H1 (cell line): ENCODE measurements at regions not wholly inside any gene's neighbourhood (a gene's known extent, or its start where the extent isn't known, plus 50 kb on each side); places are given as distances from the start of the nearest gene placed in this dataset.

Experiments used
- CTCF ChIA-PET: fragments of 300-600 bp; sonication (Branson Sonifier 250); formaldehyde crosslinking; loops from one replicate; lab custom pipeline; 2021; ENCODE audit not compliant: partially characterized antibody; lab: Charles Lee
- POLR2A ChIA-PET: fragments of 300-600 bp; sonication (Branson Sonifier 250); formaldehyde crosslinking; loops from one replicate; lab custom pipeline; 2021; ENCODE audit warnings: inconsistent platforms; ENCODE audit not compliant: partially characterized antibody; lab: Charles Lee
- DNase-seq, 2 experiments: peaks; one replicate each; pipeline versions ENCODE4 v3.0.0 to v3.0.0-alpha.2; 2010 to 2022; ENCODE audit warnings: low spot score in 2 of 2, low read depth in 1 of 2, mixed read lengths in 1 of 2
- FAIRE-seq: peaks from 2 replicates; lab custom pipeline; 2011; peaks lifted over from hg19 to GRCh38; lab: Jason Lieb, UNC
- H2AFZ ChIP-seq: 2 replicates; pipeline ENCODE4 v1.8.1; 2012; ENCODE audit warnings: low read length, inconsistent platforms
- H2AK5ac ChIP-seq: 2 replicates; pipeline ENCODE4 v1.6.1; 2013; ENCODE audit warnings: low read depth, low read length
- H2BK120ac ChIP-seq: replicated peaks from 2 replicates; pipeline ENCODE3; 2013; ENCODE audit warnings: low read depth, low read length, inconsistent platforms
- H2BK12ac ChIP-seq: 2 replicates; pipeline ENCODE4 v1.6.1; 2013; ENCODE audit warnings: low read depth, low read length
- H2BK15ac ChIP-seq: 2 replicates; pipeline ENCODE4 v1.6.1; 2013; ENCODE audit warnings: low read length
- H2BK20ac ChIP-seq: 2 replicates; pipeline ENCODE4 v1.6.1; 2013; ENCODE audit warnings: low read length
- H2BK5ac ChIP-seq: 2 replicates; pipeline ENCODE4 v1.6.1; 2013; ENCODE audit warnings: low read depth, low read length
- H3K14ac ChIP-seq: 2 replicates; pipeline ENCODE4 v1.6.1; 2013; ENCODE audit warnings: inconsistent platforms; ENCODE audit not compliant: insufficient read length
- H3K18ac ChIP-seq: 2 replicates; pipeline ENCODE4 v1.6.1; 2013; ENCODE audit warnings: low read length; ENCODE audit errors: extremely low read depth
- H3K23ac ChIP-seq: 2 replicates; pipeline ENCODE4 v1.6.1; 2013; ENCODE audit warnings: inconsistent platforms; ENCODE audit not compliant: insufficient read length
- H3K23me2 ChIP-seq: 2 replicates; pipeline ENCODE4 v1.6.1; 2013; ENCODE audit warnings: low read depth, low read length
- H3K27ac ChIP-seq: 2 replicates; pipeline ENCODE4 v1.6.1; 2011; ENCODE audit warnings: low read depth, low read length, inconsistent platforms
- H3K27me3 ChIP-seq, 4 experiments: replicated peaks in 1 of 4; 1 replicate in 1 of 4; 2 replicates in 3 of 4; pipeline versions ENCODE4 v1.6.1 to v1.8.1; 2011 to 2013; ENCODE audit warnings: low read length in 3 of 4, mild to moderate bottlenecking in 3 of 4, inconsistent platforms in 2 of 4, mixed read lengths in 2 of 4, moderate library complexity in 1 of 4; ENCODE audit not compliant: control insufficient read depth in 3 of 4, insufficient read depth in 3 of 4; ENCODE audit errors: extremely low read depth in 1 of 4
- H3K36me3 ChIP-seq, 4 experiments: 2 replicates each; pipeline versions ENCODE4 v1.6.1 to v1.8.1; 2011 to 2013; ENCODE audit warnings: mild to moderate bottlenecking in 4 of 4, low read length in 3 of 4, moderate library complexity in 2 of 4, control low read depth in 1 of 4, inconsistent platforms in 1 of 4; ENCODE audit not compliant: insufficient read depth in 4 of 4, control insufficient read depth in 2 of 4
- H3K4ac ChIP-seq: replicated peaks from 2 replicates; pipeline ENCODE3; 2013; ENCODE audit warnings: low read length, low read depth, mixed read lengths, inconsistent platforms; ENCODE audit not compliant: insufficient read length
- H3K4me1 ChIP-seq, 4 experiments: replicated peaks in 1 of 4; 1 replicate in 1 of 4; 2 replicates in 3 of 4; pipeline versions ENCODE4 v1.6.1 to v1.8.1; 2011 to 2013; ENCODE audit warnings: low read length in 3 of 4, inconsistent platforms in 2 of 4, mixed read lengths in 1 of 4; ENCODE audit not compliant: insufficient read depth in 4 of 4, control insufficient read depth in 3 of 4
- H3K4me2 ChIP-seq, 2 experiments: 2 replicates each; pipeline versions ENCODE4 v1.6.1 to v1.8.1; 2011 to 2013; ENCODE audit warnings: low read depth in 2 of 2, low read length in 2 of 2, control low read depth in 1 of 2, inconsistent platforms in 1 of 2, mild to moderate bottlenecking in 1 of 2; ENCODE audit not compliant: insufficient read depth in 1 of 2
- H3K4me3 ChIP-seq, 4 experiments: fragments of 200-600, 300-600 bp in 1 of 4; sonication (generic), shearing (Covaris generic), sonication (Bioruptor Twin) in 1 of 4; 2 replicates each; pipeline versions ENCODE4 v1.5.1 to v1.8.1; 2011 to 2016; ENCODE audit warnings: low read length in 4 of 4, low read depth in 3 of 4, control low read depth in 2 of 4, inconsistent platforms in 2 of 4, mild to moderate bottlenecking in 2 of 4, mixed read lengths in 1 of 4, moderate library complexity in 1 of 4; ENCODE audit not compliant: insufficient read depth in 2 of 4; ENCODE audit errors: extremely low read depth in 1 of 4
- H3K56ac ChIP-seq: replicated peaks from 2 replicates; pipeline ENCODE3; 2013; ENCODE audit warnings: low read depth, mild to moderate bottlenecking, mixed read lengths, low read length, inconsistent platforms; ENCODE audit not compliant: insufficient read length
- H3K79me1 ChIP-seq: 2 replicates; pipeline ENCODE4 v1.6.1; 2013; ENCODE audit warnings: low read depth, low read length, control low read depth
- H3K79me2 ChIP-seq, 2 experiments: 2 replicates each; pipeline versions ENCODE4 v1.6.1 to v1.8.1; 2012 to 2013; ENCODE audit warnings: low read length in 2 of 2, mild to moderate bottlenecking in 2 of 2, inconsistent platforms in 1 of 2; ENCODE audit not compliant: insufficient read depth in 2 of 2, control insufficient read depth in 1 of 2
- H3K9ac ChIP-seq, 4 experiments: replicated peaks in 1 of 4; 1 replicate in 1 of 4; 2 replicates in 3 of 4; pipeline versions ENCODE4 v1.6.1 to v1.8.1; 2011 to 2013; ENCODE audit warnings: low read depth in 3 of 4, low read length in 3 of 4, control low read depth in 2 of 4, mild to moderate bottlenecking in 2 of 4, moderate library complexity in 2 of 4, inconsistent platforms in 1 of 4; ENCODE audit errors: extremely low read depth in 1 of 4
- H3K9me3 ChIP-seq, 2 experiments: 2 replicates each; pipeline versions ENCODE4 v1.6.1 to v1.8.1; 2012 to 2013; ENCODE audit warnings: mild to moderate bottlenecking in 2 of 2, moderate library complexity in 2 of 2, control low read depth in 1 of 2, inconsistent platforms in 1 of 2, low read depth in 1 of 2, low read length in 1 of 2, mixed read lengths in 1 of 2; ENCODE audit not compliant: insufficient read depth in 2 of 2
- H4K20me1 ChIP-seq, 2 experiments: replicated peaks in 1 of 2; 2 replicates each; pipeline versions ENCODE3 to v1.8.1; 2011 to 2013; ENCODE audit warnings: inconsistent platforms in 2 of 2, low read length in 2 of 2, mild to moderate bottlenecking in 1 of 2; ENCODE audit not compliant: insufficient read depth in 2 of 2, control insufficient read depth in 1 of 2
- H4K5ac ChIP-seq: 2 replicates; pipeline ENCODE4 v1.6.1; 2013; ENCODE audit warnings: low read length, low read depth, mixed read lengths, inconsistent platforms; ENCODE audit not compliant: insufficient read length
- H4K8ac ChIP-seq: 2 replicates; pipeline ENCODE4 v1.8.0; 2013; ENCODE audit warnings: mild to moderate bottlenecking, moderate library complexity, low read length, inconsistent platforms; ENCODE audit not compliant: insufficient read depth; ENCODE audit errors: extremely low read depth
- H4K91ac ChIP-seq: replicated peaks from 2 replicates; pipeline ENCODE3; 2013; ENCODE audit warnings: low read length, mixed read lengths, inconsistent platforms; ENCODE audit not compliant: insufficient read length
- ASH2L ChIP-seq: fragments of 200-600, 300-600 bp; sonication (generic); IDR thresholded peaks from one replicate; pipeline ENCODE4 v1.7.1; 2017; ENCODE audit warnings: low read length
- CBX8 ChIP-seq: fragments of 300-800, 300-1000 bp; sonication (generic); IDR thresholded peaks from 2 replicates; pipeline ENCODE4 v1.7.1; 2016; ENCODE audit warnings: low read depth, low read length, borderline replicate concordance
- CHD1 ChIP-seq: IDR thresholded peaks from 2 replicates; pipeline ENCODE4 v1.6.1; 2012; ENCODE audit warnings: low read depth, low read length, improper control_type of control experiment
- FOSL1 ChIP-seq: IDR thresholded peaks from 2 replicates; pipeline ENCODE4 v1.6.1; 2011; ENCODE audit warnings: mild to moderate bottlenecking, low read depth, low read length, moderate library complexity; ENCODE audit not compliant: insufficient read depth
- GTF2F1 ChIP-seq: IDR thresholded peaks from 2 replicates; pipeline ENCODE4 v1.6.1; 2012; ENCODE audit warnings: low read depth, low read length, improper control_type of control experiment, borderline replicate concordance
- RAD21 ChIP-seq, 2 experiments: IDR thresholded peaks in 1 of 2; conservative IDR thresholded peaks in 1 of 2; 2 replicates each; pipeline ENCODE4 v1.6.1; 2011; ENCODE audit warnings: low read depth in 2 of 2, low read length in 2 of 2, improper control_type of control experiment in 1 of 2, inconsistent platforms in 1 of 2, mild to moderate bottlenecking in 1 of 2, moderate library complexity in 1 of 2
- RBBP5 ChIP-seq: IDR thresholded peaks from 2 replicates; pipeline ENCODE4 v1.7.1; 2012; ENCODE audit warnings: low read depth, mild to moderate bottlenecking, inconsistent platforms, low read length, moderate library complexity, borderline replicate concordance
- SAP30 ChIP-seq: fragments of 300-600 bp; sonication (generic); IDR thresholded peaks from 2 replicates; pipeline ENCODE4 v1.7.1; 2012; ENCODE audit warnings: low read length, moderate library complexity, mild to moderate bottlenecking, inconsistent platforms; ENCODE audit not compliant: insufficient read depth, insufficient replicate concordance
- SIRT6 ChIP-seq: IDR thresholded peaks from one replicate; pipeline ENCODE4 v1.7.1; 2012; ENCODE audit warnings: low read length, inconsistent platforms
- SRF ChIP-seq: IDR thresholded peaks from 2 replicates; pipeline ENCODE4 v1.6.1; 2011; ENCODE audit warnings: mild to moderate bottlenecking, low read depth, low read length, moderate library complexity
- TAF7 ChIP-seq: optimal IDR thresholded peaks from 2 replicates; pipeline ENCODE3; 2011; ENCODE audit warnings: low read depth, mild to moderate bottlenecking, inconsistent platforms, low read length, moderate library complexity, borderline replicate concordance
- TF ChIP-seq, protein P1 (sequence below): IDR thresholded peaks from 2 replicates; pipeline ENCODE4 v1.6.1; 2012; ENCODE audit warnings: inconsistent platforms

GRCh38 chr4:126890383-126890782, 742.4 kb upstream of the INTU start:
- no peaks in the 10 kb centered on the region for H3K27me3 ChIP-seq
- no peak for DNase-seq
- CTCF ChIA-PET, result no interaction called here
- H3K23ac ChIP-seq, result no peak overlapping the region
- no peak overlapping the region for H4K91ac ChIP-seq
- POLR2A ChIA-PET, result no interaction called here
- H3K36me3 ChIP-seq, result no peaks in the 10 kb centered on the region
- H3K56ac ChIP-seq, result no peak overlapping the region
- no peak overlapping the region for H2BK20ac ChIP-seq
- FAIRE-seq, result no peak
- H3K14ac ChIP-seq, result no peak overlapping the region
- H3K18ac ChIP-seq, result no peak overlapping the region
- no peaks in the 10 kb centered on the region for H4K20me1 ChIP-seq
- no peaks in the 10 kb centered on the region for H3K9me3 ChIP-seq
- no peaks in the 10 kb centered on the region for H3K23me2 ChIP-seq
- H3K27ac ChIP-seq, result no peak overlapping the region
- H2BK12ac ChIP-seq, result no peak overlapping the region
- no peak overlapping the region for H2BK120ac ChIP-seq
- H3K79me1 ChIP-seq, result no peaks in the 10 kb centered on the region
- H4K8ac ChIP-seq, result no peak overlapping the region
- H3K4me2 ChIP-seq, result no peak overlapping the region
- no peaks in the 10 kb centered on the region; a peak in 1 of 7 replicates for H3K4me1 ChIP-seq
- no peak overlapping the region for H3K9ac ChIP-seq
- no peak overlapping the region for H2BK15ac ChIP-seq
- H4K5ac ChIP-seq, result no peak overlapping the region
- TF ChIP-seq, protein P1, sequence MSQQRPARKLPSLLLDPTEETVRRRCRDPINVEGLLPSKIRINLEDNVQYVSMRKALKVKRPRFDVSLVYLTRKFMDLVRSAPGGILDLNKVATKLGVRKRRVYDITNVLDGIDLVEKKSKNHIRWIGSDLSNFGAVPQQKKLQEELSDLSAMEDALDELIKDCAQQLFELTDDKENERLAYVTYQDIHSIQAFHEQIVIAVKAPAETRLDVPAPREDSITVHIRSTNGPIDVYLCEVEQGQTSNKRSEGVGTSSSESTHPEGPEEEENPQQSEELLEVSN, result no peak
- no peak for TF ChIP-seq SAP30
- no peak for TF ChIP-seq RBBP5
- TF ChIP-seq TAF7, result no peak
- TF ChIP-seq ASH2L, result no peak
- TF ChIP-seq SRF, result no peak
- TF ChIP-seq SIRT6, result no peak
- TF ChIP-seq FOSL1, result no peak
- TF ChIP-seq CBX8, result no peak
- no peak for TF ChIP-seq RAD21 (IDR thresholded peaks at IDR 0.05 in 1 of 2, conservative IDR thresholded peaks at IDR 0.05 in 1 of 2; ENCODE audit: low read depth in 2 of 2, low read length in 2 of 2)
- no peak for TF ChIP-seq CHD1
- no peak for TF ChIP-seq GTF2F1
- TF ChIP-seq, all 59 proteins: peak for 0
- Histone ChIP-seq H2AK5ac (no peak overlapping the region), H2BK5ac (no peak overlapping the region), H3K79me2 (no peaks in the 10 kb centered on the region), H3K4ac (no peak overlapping the region), H2AFZ (no peak overlapping the region), H3K4me3 (no peak overlapping the region)
